Upper lobe of right lung (tissue), 1 donor: ENCODE measurements at regions not wholly inside any gene's neighbourhood (a gene's known extent, or its start where the extent isn't known, plus 50 kb on each side); places are given as distances from the start of the nearest gene placed in this dataset.
"Not testable (repeated sequence)": the region's sequence is repeated elsewhere in the genome, so short reads cannot be mapped to it uniquely, and the experiment has no call there.

Source experiments
- ATAC-seq: fragments of 200-7000 bp; cut with Tn5 transposase; one replicate; pipeline ENCODE4 v1.9.1; 2020; ENCODE audit warnings: mild to moderate bottlenecking, moderate library complexity
- DNase-seq: peaks from one replicate; pipeline ENCODE4 v3.0.0-alpha.2; 2020
- H3K27ac ChIP-seq: fragments of 200-600 bp; one replicate; pipeline ENCODE4 v1.8.0; 2022
- H3K27me3 ChIP-seq: fragments of 200-600 bp; one replicate; pipeline ENCODE4 v1.8.0; 2022; ENCODE audit warnings: mild to moderate bottlenecking
- H3K36me3 ChIP-seq: fragments of 200-600 bp; one replicate; pipeline ENCODE4 v1.8.0; 2022
- H3K4me1 ChIP-seq: fragments of 200-600 bp; one replicate; pipeline ENCODE4 v1.8.0; 2022
- H3K4me3 ChIP-seq: fragments of 200-600 bp; one replicate; pipeline ENCODE4 v1.8.0; 2022; ENCODE audit warnings: mild to moderate bottlenecking
- H3K9me3 ChIP-seq: fragments of 200-600 bp; one replicate; pipeline ENCODE4 v1.8.0; 2022
- CTCF ChIP-seq: fragments of 200-600 bp; IDR thresholded peaks from one replicate; pipeline ENCODE4 v1.8.0; 2022; ENCODE audit warnings: antibody characterized with exemption
- intact Hi-C: fragments of 100-400 bp; cut with DNase I; formaldehyde crosslinking; loops from one replicate; pipeline ENCODE4 v1.11.0; 2022
- donor health status: DM: no; HTN: yes; CAD: no; lungs with severe emphysema.

- peak; percentile 64 for DNase-seq
- H3K27me3 ChIP-seq, H3K4me3 ChIP-seq, H3K4me1 ChIP-seq, H3K9me3 ChIP-seq, ATAC-seq, H3K36me3 ChIP-seq, H3K27ac ChIP-seq, intact Hi-C loops: not testable (repeated sequence)
Measured at GRCh38 chr9:63820882-63821281, 1464.1 kb downstream of the FOXD4L5 start.

- H3K27me3 ChIP-seq, ATAC-seq, intact Hi-C loops, H3K4me1 ChIP-seq, H3K27ac ChIP-seq, H3K36me3 ChIP-seq, DNase-seq, H3K9me3 ChIP-seq, H3K4me3 ChIP-seq: not testable (repeated sequence)
Measured at GRCh38 chr9:63820383-63820782, 1464.6 kb downstream of the FOXD4L5 start.

GRCh38 chr9:63817622-63818518 lies 1467.1 kb downstream of the FOXD4L5 start:
- H3K27ac ChIP-seq: no peak overlapping the region
- intact Hi-C loops: no loop called here
- peaks cover 4% of the 10 kb centered on the region for H3K9me3 ChIP-seq
- DNase-seq: peak; percentile 87
- no peaks in the 10 kb centered on the region for H3K4me1 ChIP-seq
- H3K36me3 ChIP-seq: no peaks in the 10 kb centered on the region
- no peak for TF ChIP-seq CTCF
- H3K4me3 ChIP-seq: peak overlapping the region; percentile 32
- ATAC-seq: peak; percentile 55
- H3K27me3 ChIP-seq: peaks cover 7% of the 10 kb centered on the region

GRCh38 chr9:63816751-63817621 lies 1468.0 kb downstream of the FOXD4L5 start:
- DNase-seq: peak; percentile 94
- Histone ChIP-seq H3K27ac (no peak overlapping the region), H3K36me3 (no peaks in the 10 kb centered on the region), H3K9me3 (peaks cover 4% of the 10 kb centered on the region), H3K27me3 (peaks cover 7% of the 10 kb centered on the region), H3K4me1 (no peaks in the 10 kb centered on the region), H3K4me3 (peak overlapping the region; percentile 32)
- peak; percentile 91 for ATAC-seq
- intact Hi-C loops: no loop called here
- no peak for TF ChIP-seq CTCF

GRCh38 chr9:63814970-63815669 lies 1469.9 kb downstream of the FOXD4L5 start:
- H3K36me3 ChIP-seq, H3K4me1 ChIP-seq, H3K27me3 ChIP-seq, H3K27ac ChIP-seq, intact Hi-C loops, ATAC-seq, H3K4me3 ChIP-seq, H3K9me3 ChIP-seq: not testable (repeated sequence)
- DNase-seq: peak; percentile 57

- H3K36me3 ChIP-seq, ATAC-seq, H3K27me3 ChIP-seq, H3K27ac ChIP-seq, H3K4me1 ChIP-seq, H3K9me3 ChIP-seq, intact Hi-C loops: not testable (repeated sequence)
- peak overlapping the region; percentile 28 for H3K4me3 ChIP-seq
- DNase-seq: peak; percentile 67
Measured at GRCh38 chr9:63813391-63814021, 1471.5 kb downstream of the FOXD4L5 start.

GRCh38 chr9:63812822-63813221 lies 1472.2 kb downstream of the FOXD4L5 start:
- H3K4me3 ChIP-seq, H3K27me3 ChIP-seq, H3K4me1 ChIP-seq, H3K36me3 ChIP-seq, H3K9me3 ChIP-seq, intact Hi-C loops, H3K27ac ChIP-seq: not testable (repeated sequence)
- ATAC-seq (peak; percentile 81), DNase-seq (peak; percentile 58)

- H3K9me3 ChIP-seq, H3K27me3 ChIP-seq, H3K36me3 ChIP-seq, DNase-seq, H3K27ac ChIP-seq, intact Hi-C loops, ATAC-seq, H3K4me1 ChIP-seq, H3K4me3 ChIP-seq: not testable (repeated sequence)
Measured at GRCh38 chr9:63804205-63804604, 1480.8 kb downstream of the FOXD4L5 start.

GRCh38 chr9:63794081-63794685 lies 1490.8 kb downstream of the FOXD4L5 start:
- H3K4me3 ChIP-seq, H3K4me1 ChIP-seq, H3K27me3 ChIP-seq, H3K9me3 ChIP-seq, intact Hi-C loops, H3K27ac ChIP-seq, DNase-seq, H3K36me3 ChIP-seq: not testable (repeated sequence)
- ATAC-seq: peak; percentile 39

GRCh38 chr9:63787454-63787853 lies 1497.6 kb downstream of the FOXD4L5 start:
- H3K36me3 ChIP-seq, H3K27me3 ChIP-seq, H3K4me1 ChIP-seq, intact Hi-C loops, DNase-seq, ATAC-seq, H3K9me3 ChIP-seq, H3K27ac ChIP-seq, H3K4me3 ChIP-seq: not testable (repeated sequence)

GRCh38 chr9:63785059-63785458 lies 1500.0 kb downstream of the FOXD4L5 start:
- H3K27ac ChIP-seq, H3K4me1 ChIP-seq, H3K9me3 ChIP-seq, ATAC-seq, H3K27me3 ChIP-seq, intact Hi-C loops, H3K4me3 ChIP-seq, H3K36me3 ChIP-seq: not testable (repeated sequence)
- peak; percentile 36 for DNase-seq
